HEK293 (cell line): ENCODE measurements at regions not wholly inside any gene's neighbourhood (a gene's known extent, or its start where the extent isn't known, plus 50 kb on each side); places are given as distances from the start of the nearest gene placed in this dataset.

ENCODE experiments used
- CTCF ChIA-PET: fragments of 350-600 bp; formaldehyde crosslinking; extraction: SDS; loops from one replicate; lab custom pipeline; 2021; ENCODE audit warnings: antibody characterized with exemption; lab: Yijun Ruan, JAX
- POLR2A ChIA-PET: fragments of 300-600 bp; formaldehyde crosslinking; extraction: SDS; loops from one replicate; lab custom pipeline; 2020; ENCODE audit warnings: antibody characterized with exemption, inconsistent platforms; lab: Yijun Ruan, JAX
- H3K27ac ChIP-seq: fragments of 200-500 bp; sonication (Bioruptor generic); 2 replicates; pipeline ENCODE4 v1.5.1; 2014; ENCODE audit warnings: low read depth, low read length, control low read depth, inconsistent platforms; ENCODE audit errors: extremely low read depth
- H3K36me3 ChIP-seq, 2 experiments: fragments of 200-500 bp in 1 of 2; sonication (Bioruptor generic) in 1 of 2; 1 replicate in 1 of 2; 2 replicates in 1 of 2; pipeline ENCODE4 v1.5.1; 2014 to 2017; ENCODE audit warnings: inconsistent platforms in 2 of 2, low read length in 2 of 2; ENCODE audit not compliant: control insufficient read depth in 2 of 2, insufficient read depth in 1 of 2
- H3K4me1 ChIP-seq: fragments of 200-500 bp; sonication (Bioruptor generic); 2 replicates; pipeline ENCODE4 v1.5.1; 2014; ENCODE audit warnings: mild to moderate bottlenecking, low read length, inconsistent platforms; ENCODE audit not compliant: control insufficient read depth, insufficient read depth
- H3K4me3 ChIP-seq: 2 replicates; pipeline ENCODE4 v1.5.1; 2011; ENCODE audit warnings: low read depth, mild to moderate bottlenecking, control low read depth, low read length, moderate library complexity
- H3K9me3 ChIP-seq: fragments of 200-500 bp; sonication (Bioruptor generic); 2 replicates; pipeline ENCODE4 v1.5.1; 2014; ENCODE audit warnings: low read depth, low read length, inconsistent platforms; ENCODE audit not compliant: control insufficient read depth, insufficient read depth
- BCL11B ChIP-seq: fragments of 450-650 bp; formaldehyde crosslinking; IDR thresholded peaks from 2 replicates; pipeline ENCODE4 v1.5.1; 2016; ENCODE audit warnings: low read depth, missing biosample characterization, missing genetic modification characterization
- GLIS1 ChIP-seq: fragments of 450-650 bp; formaldehyde crosslinking; IDR thresholded peaks from 2 replicates; pipeline ENCODE4 v1.5.1; 2016; ENCODE audit warnings: missing biosample characterization, missing genetic modification characterization
- KLF8 ChIP-seq: fragments of 450-650 bp; formaldehyde crosslinking; IDR thresholded peaks from 2 replicates; pipeline ENCODE4 v1.5.1; 2016; ENCODE audit warnings: missing biosample characterization, missing genetic modification characterization
- SCRT1 ChIP-seq: fragments of 450-650 bp; formaldehyde crosslinking; IDR thresholded peaks from 2 replicates; pipeline ENCODE4 v1.5.1; 2016; ENCODE audit warnings: missing biosample characterization, missing genetic modification characterization, borderline replicate concordance
- ZNF501 ChIP-seq: fragments of 450-650 bp; formaldehyde crosslinking; IDR thresholded peaks from 2 replicates; pipeline ENCODE4 v1.5.1; 2016; ENCODE audit warnings: missing biosample characterization, missing genetic modification characterization
- ZSCAN16 ChIP-seq: fragments of 450-650 bp; formaldehyde crosslinking; IDR thresholded peaks from 2 replicates; pipeline ENCODE4 v1.5.1; 2016; ENCODE audit warnings: missing biosample characterization, missing genetic modification characterization
- ZSCAN30 ChIP-seq: fragments of 450-650 bp; IDR thresholded peaks from 2 replicates; pipeline ENCODE4 v1.5.1; 2018; ENCODE audit warnings: missing biosample characterization, mild to moderate bottlenecking, missing genetic modification characterization, moderate library complexity
- TF ChIP-seq, protein P1 (sequence below): fragments of 450-650 bp; formaldehyde crosslinking; IDR thresholded peaks from 2 replicates; pipeline ENCODE4 v1.5.1; 2016; ENCODE audit warnings: missing biosample characterization, missing genetic modification characterization
- TF ChIP-seq, protein P2 (sequence below): fragments of 450-650 bp; formaldehyde crosslinking; optimal IDR thresholded peaks from 2 replicates; pipeline ENCODE3; 2016; ENCODE audit warnings: missing biosample characterization, mild to moderate bottlenecking, missing genetic modification characterization
- TF ChIP-seq, protein P3 (sequence below): fragments of 450-650 bp; formaldehyde crosslinking; IDR thresholded peaks from 2 replicates; pipeline ENCODE4 v1.5.1; 2016; ENCODE audit warnings: missing biosample characterization, missing genetic modification characterization, borderline replicate concordance
- TF ChIP-seq, protein P4 (sequence below): fragments of 450-650 bp; formaldehyde crosslinking; IDR thresholded peaks from 2 replicates; pipeline ENCODE4 v1.5.1; 2016; ENCODE audit warnings: missing biosample characterization, missing genetic modification characterization

DNA sequence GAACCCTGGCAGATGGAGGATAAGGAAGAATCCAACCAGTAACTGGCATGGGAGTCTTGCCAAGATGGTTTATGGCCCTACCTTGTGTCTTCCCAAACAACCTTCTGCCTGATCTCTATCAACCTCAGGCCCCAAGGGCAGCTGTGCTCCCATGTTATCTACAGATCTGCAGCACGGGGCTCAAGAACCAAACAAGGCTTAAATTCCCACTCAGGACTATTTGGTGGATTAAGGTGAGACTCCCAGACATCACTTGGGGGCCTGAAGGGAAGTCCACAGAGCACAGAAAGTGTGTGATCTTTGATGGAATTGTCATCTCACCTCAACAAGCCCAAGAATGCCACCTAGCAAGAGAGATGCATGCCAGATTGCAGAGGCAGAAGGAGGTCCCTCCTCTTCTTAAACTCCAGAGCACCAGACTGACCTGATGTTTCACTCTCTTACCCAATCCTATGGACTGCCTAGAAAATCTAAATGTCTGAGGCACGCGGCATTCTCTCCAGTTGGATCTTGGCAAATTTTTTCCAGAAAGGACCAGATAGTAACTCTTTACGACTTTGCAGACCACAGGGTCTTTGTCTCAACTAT lies 759.5 kb upstream of the TBX3 start:
- ChIA-PET POLR2A (no interaction called here), CTCF (no interaction called here)
- TF ChIP-seq, protein P1, sequence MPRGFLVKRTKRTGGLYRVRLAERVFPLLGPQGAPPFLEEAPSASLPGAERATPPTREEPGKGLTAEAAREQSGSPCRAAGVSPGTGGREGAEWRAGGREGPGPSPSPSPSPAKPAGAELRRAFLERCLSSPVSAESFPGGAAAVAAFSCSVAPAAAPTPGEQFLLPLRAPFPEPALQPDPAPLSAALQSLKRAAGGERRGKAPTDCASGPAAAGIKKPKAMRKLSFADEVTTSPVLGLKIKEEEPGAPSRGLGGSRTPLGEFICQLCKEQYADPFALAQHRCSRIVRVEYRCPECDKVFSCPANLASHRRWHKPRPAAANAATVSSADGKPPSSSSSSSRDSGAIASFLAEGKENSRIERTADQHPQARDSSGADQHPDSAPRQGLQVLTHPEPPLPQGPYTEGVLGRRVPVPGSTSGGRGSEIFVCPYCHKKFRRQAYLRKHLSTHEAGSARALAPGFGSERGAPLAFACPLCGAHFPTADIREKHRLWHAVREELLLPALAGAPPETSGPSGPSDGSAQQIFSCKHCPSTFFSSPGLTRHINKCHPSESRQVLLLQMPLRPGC (tag by site-specific recombination): no peak
- TF ChIP-seq, protein P2, sequence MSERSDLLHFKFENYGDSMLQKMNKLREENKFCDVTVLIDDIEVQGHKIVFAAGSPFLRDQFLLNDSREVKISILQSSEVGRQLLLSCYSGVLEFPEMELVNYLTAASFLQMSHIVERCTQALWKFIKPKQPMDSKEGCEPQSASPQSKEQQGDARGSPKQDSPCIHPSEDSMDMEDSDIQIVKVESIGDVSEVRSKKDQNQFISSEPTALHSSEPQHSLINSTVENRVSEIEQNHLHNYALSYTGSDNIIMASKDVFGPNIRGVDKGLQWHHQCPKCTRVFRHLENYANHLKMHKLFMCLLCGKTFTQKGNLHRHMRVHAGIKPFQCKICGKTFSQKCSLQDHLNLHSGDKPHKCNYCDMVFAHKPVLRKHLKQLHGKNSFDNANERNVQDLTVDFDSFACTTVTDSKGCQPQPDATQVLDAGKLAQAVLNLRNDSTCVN (tag by site-specific recombination): no peak
- TF ChIP-seq, protein P3, sequence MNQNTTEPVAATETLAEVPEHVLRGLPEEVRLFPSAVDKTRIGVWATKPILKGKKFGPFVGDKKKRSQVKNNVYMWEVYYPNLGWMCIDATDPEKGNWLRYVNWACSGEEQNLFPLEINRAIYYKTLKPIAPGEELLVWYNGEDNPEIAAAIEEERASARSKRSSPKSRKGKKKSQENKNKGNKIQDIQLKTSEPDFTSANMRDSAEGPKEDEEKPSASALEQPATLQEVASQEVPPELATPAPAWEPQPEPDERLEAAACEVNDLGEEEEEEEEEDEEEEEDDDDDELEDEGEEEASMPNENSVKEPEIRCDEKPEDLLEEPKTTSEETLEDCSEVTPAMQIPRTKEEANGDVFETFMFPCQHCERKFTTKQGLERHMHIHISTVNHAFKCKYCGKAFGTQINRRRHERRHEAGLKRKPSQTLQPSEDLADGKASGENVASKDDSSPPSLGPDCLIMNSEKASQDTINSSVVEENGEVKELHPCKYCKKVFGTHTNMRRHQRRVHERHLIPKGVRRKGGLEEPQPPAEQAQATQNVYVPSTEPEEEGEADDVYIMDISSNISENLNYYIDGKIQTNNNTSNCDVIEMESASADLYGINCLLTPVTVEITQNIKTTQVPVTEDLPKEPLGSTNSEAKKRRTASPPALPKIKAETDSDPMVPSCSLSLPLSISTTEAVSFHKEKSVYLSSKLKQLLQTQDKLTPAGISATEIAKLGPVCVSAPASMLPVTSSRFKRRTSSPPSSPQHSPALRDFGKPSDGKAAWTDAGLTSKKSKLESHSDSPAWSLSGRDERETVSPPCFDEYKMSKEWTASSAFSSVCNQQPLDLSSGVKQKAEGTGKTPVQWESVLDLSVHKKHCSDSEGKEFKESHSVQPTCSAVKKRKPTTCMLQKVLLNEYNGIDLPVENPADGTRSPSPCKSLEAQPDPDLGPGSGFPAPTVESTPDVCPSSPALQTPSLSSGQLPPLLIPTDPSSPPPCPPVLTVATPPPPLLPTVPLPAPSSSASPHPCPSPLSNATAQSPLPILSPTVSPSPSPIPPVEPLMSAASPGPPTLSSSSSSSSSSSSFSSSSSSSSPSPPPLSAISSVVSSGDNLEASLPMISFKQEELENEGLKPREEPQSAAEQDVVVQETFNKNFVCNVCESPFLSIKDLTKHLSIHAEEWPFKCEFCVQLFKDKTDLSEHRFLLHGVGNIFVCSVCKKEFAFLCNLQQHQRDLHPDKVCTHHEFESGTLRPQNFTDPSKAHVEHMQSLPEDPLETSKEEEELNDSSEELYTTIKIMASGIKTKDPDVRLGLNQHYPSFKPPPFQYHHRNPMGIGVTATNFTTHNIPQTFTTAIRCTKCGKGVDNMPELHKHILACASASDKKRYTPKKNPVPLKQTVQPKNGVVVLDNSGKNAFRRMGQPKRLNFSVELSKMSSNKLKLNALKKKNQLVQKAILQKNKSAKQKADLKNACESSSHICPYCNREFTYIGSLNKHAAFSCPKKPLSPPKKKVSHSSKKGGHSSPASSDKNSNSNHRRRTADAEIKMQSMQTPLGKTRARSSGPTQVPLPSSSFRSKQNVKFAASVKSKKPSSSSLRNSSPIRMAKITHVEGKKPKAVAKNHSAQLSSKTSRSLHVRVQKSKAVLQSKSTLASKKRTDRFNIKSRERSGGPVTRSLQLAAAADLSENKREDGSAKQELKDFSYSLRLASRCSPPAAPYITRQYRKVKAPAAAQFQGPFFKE (tag by site-specific recombination): no peak
- TF ChIP-seq KLF8 (no peak), ZSCAN30 (no peak), ZSCAN16 (no peak), ZNF501 (tag by site-specific recombination) (no peak)

DNA sequence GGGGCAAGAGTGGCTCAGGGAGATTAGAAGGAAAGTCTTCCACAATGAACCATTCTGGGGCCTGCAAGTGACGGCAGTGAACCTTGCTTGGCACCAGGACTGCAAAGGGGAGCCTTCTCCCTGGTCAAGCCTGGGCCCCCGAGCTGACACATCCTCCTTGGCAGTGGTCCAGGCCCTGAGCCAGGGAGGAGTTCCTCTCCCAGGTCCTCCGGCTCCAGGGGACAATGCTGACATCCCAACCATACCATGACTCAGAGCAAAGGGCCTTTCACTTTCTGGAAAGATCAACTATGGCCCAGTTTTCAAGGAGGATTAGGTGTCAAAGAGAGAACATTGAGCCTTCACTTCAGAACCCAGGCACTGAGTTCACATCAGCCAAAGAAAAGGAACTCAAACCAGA lies 756.5 kb upstream of the TBX3 start:
- POLR2A ChIA-PET: no interaction called here
- Histone ChIP-seq H3K36me3 (no peaks in the 10 kb centered on the region), H3K4me1 (no peaks in the 10 kb centered on the region), H3K27ac (no peak overlapping the region), H3K9me3 (no peaks in the 10 kb centered on the region), H3K4me3 (no peak overlapping the region)
- TF ChIP-seq SCRT1 (tag by site-specific recombination): no peak
- no peak for TF ChIP-seq BCL11B (tag by site-specific recombination)
- TF ChIP-seq, protein P4, sequence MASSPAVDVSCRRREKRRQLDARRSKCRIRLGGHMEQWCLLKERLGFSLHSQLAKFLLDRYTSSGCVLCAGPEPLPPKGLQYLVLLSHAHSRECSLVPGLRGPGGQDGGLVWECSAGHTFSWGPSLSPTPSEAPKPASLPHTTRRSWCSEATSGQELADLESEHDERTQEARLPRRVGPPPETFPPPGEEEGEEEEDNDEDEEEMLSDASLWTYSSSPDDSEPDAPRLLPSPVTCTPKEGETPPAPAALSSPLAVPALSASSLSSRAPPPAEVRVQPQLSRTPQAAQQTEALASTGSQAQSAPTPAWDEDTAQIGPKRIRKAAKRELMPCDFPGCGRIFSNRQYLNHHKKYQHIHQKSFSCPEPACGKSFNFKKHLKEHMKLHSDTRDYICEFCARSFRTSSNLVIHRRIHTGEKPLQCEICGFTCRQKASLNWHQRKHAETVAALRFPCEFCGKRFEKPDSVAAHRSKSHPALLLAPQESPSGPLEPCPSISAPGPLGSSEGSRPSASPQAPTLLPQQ (tag by site-specific recombination): 0 out of 2 replicates have a peak, but pooled peaks have one; percentile 24
- TF ChIP-seq GLIS1 (tag by site-specific recombination): peak; percentile 84
- CTCF ChIA-PET: no interaction called here

More for the DNA sequence above, 759.5 kb upstream of the TBX3 start:
- Histone ChIP-seq H3K27ac (no peak overlapping the region), H3K9me3 (no peaks in the 10 kb centered on the region), H3K4me1 (no peaks in the 10 kb centered on the region), H3K36me3 (no peaks in the 10 kb centered on the region), H3K4me3 (no peak overlapping the region)
